ENCODE measurements at regions not wholly inside any gene's neighbourhood (a gene's known extent, or its start where the extent isn't known, plus 50 kb on each side); places are given as distances from the start of the nearest gene placed in this dataset.
A peak's percentile ranks its signal among the peaks of the same experiment; 100 is the strongest.

DNA sequence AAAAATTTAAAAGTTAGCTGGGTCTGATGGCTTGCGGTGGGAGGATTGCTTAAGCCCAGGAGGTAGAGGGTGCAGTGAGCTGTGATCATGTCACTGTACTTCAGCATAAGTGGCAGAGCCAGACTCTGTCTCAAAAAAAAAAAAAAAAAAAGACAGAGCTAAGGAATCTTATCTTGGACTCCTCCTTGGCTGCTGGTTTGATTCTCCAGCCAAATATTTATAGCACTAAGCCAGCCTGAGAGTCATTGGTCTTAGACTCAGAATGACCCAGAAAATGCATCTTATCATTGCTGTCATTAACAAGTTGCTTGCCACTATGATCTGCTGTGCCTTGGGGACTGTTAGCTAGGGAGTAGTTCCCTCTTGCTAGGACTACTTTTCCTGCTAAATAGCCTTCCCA lies 164.7 kb downstream of the GNAT3 start:
- DNase-seq (ENCODE audit: low read depth in 2 of 2) = no peak

DNA sequence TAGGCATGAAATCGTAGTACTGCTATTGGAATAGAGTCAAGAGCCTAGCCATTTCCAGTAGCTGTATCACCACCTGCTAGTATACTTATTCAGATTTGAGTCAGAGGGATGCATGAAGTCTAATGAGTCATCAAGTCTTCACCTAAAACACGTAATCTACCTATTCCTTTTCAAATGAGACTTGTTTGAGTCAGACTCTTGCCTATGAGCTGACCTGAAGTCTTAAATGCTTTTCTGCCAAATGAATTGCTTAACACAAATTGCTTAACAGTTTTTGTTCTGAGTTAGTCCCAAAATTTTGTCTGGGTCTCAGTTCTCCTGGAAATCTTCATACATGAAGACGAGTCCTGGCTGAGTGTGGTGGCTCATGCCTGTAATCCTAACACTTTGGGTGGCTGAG lies 165.2 kb downstream of the GNAT3 start:
- DNase-seq (ENCODE audit: low read depth in 2 of 2) = no peak

DNA sequence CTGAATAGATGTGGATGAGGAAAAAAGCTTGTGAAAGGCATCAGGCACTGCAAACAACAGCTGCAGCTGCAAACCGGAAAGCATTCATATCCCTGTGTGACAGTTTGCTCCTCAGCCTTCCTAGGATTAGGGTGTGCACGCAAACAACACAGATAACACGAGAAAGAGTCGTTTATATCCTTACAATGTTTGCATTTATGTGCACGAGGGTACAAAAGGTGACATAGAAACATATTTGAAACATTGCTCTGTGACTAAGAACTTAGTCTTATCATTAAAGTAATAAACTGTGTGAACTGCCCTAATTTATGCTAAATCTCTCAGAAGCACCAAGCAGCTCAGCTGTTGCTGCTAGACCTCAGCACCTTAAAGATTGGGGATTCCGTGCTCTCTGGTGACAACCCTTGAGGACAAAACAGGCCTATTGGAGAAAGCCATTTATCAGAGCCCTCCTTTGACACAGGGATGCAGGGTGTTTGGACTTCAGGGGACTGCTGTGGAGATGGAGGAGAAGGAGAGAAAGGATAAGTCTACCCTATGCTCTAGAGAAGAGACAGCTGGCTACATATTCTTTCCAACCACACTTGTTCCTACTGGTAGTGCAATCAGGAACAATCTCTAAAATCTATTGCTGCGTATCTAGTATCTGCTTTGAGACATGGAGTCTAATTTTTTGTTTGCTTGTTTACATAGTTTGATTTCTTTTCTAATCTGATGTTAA lies 176.2 kb downstream of the GNAT3 start:
- DNase-seq (ENCODE audit: low read depth in 2 of 2) = no peak

DNA sequence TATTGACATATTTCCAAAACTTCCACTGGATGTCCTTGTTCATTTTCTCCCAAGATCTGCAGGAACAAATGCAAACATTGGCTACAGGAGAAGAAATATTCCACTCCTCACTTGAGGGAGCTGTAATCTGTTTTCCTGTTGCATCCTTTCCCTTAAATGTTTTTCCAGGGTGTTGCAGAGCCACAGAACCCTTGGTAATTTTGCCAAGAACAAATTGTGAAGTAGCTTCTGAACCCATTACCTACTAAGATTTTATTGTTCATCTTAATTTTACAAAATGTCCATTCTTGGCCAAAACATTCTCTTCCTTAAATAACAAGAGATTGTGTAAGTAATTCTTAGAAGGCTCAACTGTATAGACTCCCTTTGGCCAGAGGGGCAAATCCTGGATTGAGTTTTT lies 177.0 kb downstream of the GNAT3 start:
- no peak for DNase-seq (ENCODE audit: low read depth in 2 of 2)

DNA sequence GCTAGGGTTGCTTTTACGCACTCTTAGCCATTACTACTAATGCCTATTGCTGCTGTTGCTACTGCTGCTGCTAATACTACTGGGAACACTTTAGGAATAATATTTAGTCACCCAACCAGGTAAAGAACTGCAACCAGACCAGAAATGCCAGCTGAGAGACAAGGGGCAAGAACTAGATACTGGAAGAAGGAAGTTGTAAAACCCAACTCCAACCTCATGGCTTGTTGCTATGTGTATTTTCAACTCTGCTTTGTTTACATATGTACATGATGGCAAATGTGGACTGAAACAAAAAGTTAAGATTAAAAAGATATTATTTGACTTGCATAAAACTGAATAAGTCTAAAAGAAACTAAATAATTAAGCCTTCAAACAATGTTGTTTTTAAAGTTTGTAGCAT lies 177.7 kb downstream of the GNAT3 start:
- DNase-seq (ENCODE audit: low read depth in 2 of 2) = no peak

DNA sequence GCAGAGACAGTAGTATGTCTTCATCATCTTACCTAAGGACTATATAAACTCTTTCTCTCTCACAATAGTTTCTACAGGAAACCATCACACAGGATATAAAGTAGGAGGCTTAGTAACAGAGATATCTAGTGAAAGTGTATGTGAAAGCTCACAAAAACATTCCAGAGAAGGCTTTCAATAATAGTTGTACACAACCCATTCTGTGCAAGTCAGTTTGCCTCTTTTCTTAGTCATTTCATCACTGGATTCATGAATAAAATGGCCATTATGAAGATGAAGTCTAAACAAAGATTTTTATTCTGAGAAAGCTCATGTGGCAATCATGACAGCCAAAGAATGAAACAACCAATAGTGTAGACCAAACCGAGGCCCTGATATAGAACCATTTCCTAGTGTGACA lies 178.8 kb downstream of the GNAT3 start:
- DNase-seq (ENCODE audit: low read depth in 2 of 2) = no peak

DNA sequence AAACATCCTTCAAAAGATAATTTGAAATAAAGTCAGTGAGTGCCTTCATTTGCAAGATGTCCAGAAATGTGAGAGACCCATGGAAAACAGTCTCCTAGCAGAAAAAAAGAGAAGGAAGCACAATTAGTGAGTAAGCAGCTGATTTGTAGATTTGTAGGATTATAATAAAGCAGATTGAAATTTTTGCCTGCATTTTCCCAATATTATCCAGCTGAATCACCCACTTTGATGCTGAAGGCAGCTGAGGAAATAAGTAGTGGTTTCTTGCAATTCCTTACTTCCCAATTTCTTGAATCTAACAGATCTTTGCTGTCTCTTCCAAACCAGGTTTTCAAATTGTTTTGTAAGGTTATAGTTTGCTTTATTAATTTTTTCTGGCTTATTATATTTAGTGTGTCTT lies 181.4 kb downstream of the GNAT3 start:
- DNase-seq (ENCODE audit: low read depth in 2 of 2) = no peak

DNA sequence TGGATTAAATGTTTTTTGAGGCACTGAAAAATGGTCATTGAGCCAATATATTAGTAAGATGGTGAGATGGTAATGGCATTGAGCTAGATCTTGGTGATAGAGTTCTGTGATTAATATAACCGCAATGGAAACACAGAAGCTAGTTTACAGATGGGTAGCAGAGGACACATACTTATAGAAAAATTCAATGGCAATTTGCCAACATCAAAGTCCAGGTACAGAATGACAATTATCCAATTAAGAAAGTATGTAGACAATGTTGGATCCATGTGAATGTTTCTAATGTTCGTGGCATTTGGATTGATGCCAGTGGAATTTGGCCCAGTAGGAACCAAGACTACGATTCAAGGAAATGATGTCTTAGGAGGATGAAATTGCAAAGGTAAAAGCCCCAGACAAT lies 187.8 kb downstream of the GNAT3 start:
- no peak for DNase-seq (ENCODE audit: low read depth in 2 of 2)

DNA sequence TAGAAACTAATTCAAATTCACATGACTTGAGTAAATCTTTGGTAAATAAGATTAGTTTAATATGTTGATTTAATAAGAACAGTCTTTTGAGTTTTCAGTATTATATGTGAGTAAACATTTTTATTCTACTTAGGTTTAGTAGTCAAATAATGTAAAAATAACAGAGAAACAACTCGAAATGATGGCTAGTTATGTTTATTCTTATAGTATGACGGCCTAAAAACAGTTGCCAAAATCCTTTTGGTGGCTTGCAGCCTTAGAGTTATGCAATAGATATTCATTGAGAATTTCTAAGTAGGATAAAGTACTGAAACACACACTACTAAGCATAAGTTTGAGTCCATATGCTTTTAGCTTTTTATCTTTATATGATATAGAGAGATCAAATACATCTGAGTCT lies 184.8 kb downstream of the GNAI1 start:
- DNase-seq (ENCODE audit: low read depth in 2 of 2) = no peak

DNA sequence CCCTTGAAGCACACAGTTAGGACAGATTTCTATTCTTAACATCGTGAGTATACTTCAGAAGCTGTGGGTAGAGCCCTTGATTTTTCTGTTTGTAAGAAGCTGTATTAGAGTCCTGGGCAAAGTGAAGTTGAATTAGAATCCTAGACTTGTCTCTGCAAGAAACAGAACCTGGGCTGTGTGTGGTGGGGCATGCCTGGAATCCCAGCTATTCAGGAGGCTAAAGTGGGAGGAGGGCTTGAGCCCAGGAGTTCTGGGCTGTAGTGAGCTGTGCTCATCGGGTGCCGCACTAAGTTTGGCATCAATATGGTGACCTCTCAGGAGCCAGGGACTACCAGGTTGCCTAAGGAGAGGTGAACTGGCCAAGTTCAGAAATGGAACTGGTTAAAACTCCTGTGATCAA lies 183.4 kb downstream of the GNAI1 start:
- no peak for DNase-seq (ENCODE audit: low read depth in 2 of 2)

DNA sequence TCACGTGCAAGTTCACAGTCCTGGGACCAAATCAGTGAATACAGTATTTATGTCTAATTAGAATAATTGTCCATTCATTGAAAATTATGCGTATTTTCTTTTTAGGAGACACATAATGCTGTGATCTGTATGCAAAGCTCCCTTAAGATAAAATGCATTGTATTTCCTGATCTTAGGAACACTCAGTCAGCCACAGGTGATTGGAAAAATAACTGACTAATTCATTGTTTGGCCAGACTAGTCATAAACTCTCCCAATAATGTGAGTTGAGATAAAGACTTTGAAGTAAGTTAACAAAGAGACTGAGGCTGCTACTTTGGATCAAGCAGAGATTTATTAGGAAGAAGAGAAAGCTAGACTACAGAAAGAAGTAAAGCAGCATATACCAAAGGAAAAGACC lies 182.2 kb downstream of the GNAI1 start:
- no peak for DNase-seq (ENCODE audit: low read depth in 2 of 2)

DNA sequence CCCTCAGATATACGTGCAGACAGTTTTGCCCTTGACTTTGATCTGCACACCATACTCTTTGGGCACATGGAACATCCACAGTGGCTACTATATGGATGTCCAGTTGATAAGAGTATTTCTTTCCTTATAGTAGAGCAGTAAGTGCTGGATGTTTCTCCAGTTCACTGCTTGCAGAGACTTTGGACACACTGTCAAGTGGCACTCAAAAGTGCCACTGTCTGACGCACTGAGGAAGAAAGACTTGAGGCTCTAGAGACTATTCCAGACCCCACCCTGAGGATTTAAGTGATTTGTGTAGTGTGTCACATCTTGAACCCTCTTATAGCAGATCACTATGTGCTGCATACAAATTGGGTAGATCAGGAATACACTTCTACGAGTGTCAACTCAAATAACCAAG lies 179.1 kb downstream of the GNAI1 start:
- DNase-seq (ENCODE audit: low read depth in 2 of 2) = no peak

DNA sequence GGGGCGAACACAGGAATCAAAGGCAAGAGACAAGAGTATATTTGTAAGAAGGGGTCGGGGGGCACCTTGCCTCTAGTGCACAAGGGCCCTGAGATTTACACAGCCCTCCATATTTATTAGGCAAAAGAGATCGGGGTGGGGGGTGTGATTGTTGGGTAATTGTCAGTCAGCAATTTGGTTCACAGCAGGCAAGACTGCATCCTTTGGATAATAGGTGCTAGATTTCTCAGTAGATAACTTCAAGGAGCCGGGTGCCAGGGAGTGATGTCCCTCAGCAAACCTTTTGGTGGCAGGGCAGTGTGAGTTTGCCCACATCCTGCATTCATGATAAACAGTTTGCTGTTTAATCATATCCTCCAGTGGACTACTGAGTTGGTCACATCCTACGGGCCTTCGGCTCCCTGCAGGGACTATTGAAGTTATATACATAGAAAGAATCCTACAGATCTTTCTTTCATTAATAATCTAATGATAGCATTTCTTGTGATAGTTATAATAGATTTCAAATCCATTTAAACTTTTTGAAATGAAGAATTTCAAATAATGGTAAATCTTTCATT lies 178.5 kb downstream of the GNAI1 start:
- DNase-seq (ENCODE audit: low read depth in 2 of 2) = no peak

DNA sequence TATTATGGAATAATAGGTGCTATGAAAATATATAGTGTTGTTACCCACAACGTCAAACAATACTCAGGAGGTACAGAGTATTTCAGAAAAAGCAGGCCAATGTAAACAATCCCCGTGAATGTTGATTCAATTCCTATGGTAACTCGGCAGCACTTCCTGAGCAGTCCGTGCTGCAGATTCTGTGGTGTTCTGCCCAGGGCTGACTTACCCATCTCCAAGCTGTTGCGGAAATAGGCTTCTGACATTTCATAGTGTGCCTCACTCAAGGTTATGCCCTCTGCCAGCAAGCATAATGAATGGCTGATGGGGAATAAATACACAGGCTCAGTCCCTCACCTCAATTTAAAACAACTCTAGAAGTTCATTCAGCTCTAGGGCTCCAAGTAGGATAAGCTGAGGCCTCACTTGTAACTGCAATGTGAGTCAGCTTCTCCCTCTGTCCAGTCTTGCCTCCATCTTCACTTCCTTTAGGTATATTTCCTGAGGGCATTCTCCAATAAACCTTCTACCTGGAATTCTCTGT lies 177.6 kb downstream of the GNAI1 start:
- no peak for DNase-seq (ENCODE audit: low read depth in 2 of 2)

DNA sequence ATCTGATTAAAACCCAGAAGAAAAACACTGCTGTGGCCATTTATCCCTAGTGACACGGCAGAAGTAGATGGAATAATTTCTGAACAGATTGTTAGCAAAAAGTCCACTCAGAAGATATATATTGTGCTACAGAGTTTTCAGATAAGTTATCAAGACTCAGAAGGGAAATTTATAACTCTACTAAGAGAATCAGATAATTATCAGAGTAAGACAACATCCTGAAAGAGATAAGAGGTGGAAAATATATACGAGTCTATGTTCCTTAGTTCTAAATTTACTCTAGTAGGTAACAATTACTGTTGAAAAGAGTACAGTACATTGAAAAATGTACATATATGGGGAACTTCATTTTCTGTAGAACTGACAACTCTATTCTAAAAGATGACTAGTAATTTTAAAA lies 176.7 kb downstream of the GNAI1 start:
- no peak for DNase-seq (ENCODE audit: low read depth in 2 of 2)

DNA sequence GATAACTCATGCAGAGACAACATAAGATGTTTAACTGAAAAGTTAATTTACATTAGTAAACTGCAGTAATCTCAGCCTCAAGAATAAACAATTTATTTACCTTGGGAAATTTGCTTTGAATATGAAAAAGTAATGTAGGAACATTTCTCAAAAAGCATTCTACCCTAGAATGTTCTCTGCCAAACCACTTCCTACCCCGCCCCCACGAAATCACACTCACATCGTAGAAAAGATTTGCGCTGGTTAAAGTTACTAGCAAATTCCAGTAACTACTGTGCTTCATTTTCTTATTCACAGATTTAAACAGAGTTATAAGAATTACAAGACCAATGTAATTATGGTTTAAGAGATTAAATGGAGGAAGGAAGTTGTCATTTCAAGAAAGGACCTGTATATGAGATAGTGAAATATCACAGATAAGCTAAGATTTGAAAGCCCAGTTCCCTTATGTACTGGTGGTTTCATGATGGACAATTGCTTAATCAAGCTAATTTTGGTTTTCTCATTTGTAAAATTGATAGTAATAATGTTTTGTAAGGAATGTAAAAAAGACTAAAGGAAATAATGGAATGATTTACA lies 175.4 kb downstream of the GNAI1 start:
- DNase-seq (ENCODE audit: low read depth in 2 of 2) = peak in 1 of 2 donors; percentile 8

DNA sequence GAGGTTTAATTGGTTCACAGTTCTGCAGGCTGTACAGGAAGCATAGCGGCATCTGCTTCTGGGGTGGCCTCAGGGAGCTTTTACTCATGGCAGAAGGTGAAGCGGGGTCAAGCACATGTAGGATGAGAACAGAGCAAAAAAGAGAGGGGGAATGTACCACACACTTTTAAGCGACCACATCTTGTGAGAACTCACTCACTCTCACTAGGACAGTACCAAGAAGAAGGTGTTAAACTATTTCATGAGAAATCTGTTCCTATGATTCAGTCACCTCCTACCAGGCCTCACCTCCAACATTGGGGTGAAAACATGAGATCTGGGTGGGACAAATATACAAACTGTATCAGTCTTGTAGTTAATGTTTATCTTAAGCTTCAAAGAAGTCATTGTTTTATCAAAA lies 174.7 kb downstream of the GNAI1 start:
- no peak for DNase-seq (ENCODE audit: low read depth in 2 of 2)

DNA sequence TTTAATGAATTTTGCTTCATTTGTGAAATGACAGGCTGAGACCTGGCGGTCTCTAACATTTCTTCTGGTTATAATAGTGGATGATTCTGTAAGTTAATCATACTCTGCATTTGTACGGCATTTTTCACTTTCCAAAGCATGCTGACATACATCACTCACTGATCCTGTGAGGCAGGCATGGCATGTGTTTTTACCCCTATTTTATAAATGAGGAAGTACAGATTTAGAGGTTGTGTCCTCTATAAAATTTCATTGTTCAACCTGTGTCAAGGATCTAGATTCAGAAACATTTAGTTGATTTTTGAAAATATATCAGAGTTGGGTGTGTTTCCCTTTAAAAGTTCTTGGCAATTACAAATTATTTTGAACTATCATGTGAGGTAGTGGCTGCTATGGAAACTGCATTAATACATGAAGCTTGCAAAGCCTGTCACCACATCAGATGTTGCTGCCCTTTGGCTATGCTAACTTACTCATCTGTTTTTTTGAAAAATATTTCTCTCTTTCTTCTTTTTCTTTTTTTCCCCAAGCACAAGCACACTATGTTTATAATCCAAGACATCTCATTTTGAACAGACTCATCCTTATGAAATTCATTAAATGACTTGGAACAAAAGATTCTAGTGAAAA lies 172.7 kb downstream of the GNAI1 start:
- no peak for DNase-seq (ENCODE audit: low read depth in 2 of 2)

DNA sequence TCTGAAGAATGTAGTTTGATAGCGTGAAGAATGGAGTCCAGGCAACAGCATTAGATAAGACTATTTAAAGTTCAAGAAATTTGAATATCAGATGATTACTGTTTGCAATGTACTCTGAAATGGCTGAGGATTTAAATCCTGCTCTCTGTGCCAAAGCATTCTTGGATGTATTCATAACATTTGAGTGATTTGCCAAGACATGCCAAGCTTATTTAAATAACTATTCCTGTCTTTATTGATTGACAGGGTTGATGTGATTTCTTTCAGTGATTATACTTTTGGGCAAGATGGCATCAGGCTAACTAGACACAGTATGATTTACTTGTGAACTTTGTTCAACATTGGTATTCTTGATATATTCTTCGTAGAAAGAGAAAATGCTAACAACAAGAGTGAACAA lies 168.7 kb downstream of the GNAI1 start:
- no peak for DNase-seq (ENCODE audit: low read depth in 2 of 2)

DNA sequence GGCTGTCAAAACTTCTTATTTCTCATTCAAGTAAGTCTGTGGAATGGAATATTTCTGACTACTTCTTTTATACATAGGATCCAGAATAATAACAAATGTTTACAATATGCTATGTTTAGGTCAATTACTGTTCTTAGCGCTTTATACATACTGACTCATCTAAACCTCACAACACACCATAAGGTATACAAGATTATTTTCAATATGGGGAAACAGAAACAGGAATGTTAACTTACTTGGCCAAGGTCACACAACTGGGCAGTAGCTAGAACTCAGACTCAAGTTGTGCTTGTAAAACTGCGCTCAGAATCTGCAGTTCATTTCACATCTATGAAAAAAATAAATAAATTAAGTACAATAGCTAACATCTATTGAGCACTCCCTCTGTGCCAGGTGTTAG lies 168.0 kb downstream of the GNAI1 start:
- no peak for DNase-seq (ENCODE audit: low read depth in 2 of 2)

DNA sequence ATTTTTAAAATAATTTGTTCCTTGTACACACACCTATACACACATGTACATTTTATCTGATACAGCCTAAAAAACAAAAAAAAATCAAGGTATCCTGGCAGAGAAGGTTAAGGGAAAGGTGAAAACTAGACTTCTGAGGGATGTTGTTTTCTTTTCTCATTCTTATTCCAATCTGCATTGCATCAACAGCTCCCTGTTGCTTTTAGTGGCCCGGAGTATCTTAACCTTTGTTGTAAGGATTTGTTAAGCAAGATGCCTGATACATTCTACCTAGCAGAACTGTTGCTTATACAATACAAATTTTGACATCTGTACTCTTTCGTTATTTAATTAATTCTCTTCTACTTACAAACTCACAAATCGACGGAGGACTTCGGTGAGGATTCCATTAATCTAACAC lies 167.4 kb downstream of the GNAI1 start:
- DNase-seq (ENCODE audit: low read depth in 2 of 2) = no peak

DNA sequence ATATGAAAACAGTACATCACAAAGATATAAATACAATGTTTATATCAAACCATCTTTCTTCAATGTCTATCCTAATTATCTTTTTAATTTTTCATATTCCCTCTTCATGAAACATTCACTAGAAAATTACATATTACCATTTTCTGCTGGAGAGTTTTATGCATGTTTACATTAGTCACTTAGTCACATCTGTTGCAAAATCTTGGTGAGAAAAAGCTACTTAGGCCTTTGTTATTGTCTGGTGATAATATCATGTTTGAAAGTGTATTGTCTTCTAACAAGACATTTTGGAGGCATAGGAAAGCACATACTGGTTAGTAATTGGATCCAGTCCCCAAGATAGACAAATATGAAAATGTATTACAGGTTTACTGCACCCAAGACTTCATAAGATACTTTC lies 163.6 kb downstream of the GNAI1 start:
- DNase-seq (ENCODE audit: low read depth in 2 of 2) = no peak

DNA sequence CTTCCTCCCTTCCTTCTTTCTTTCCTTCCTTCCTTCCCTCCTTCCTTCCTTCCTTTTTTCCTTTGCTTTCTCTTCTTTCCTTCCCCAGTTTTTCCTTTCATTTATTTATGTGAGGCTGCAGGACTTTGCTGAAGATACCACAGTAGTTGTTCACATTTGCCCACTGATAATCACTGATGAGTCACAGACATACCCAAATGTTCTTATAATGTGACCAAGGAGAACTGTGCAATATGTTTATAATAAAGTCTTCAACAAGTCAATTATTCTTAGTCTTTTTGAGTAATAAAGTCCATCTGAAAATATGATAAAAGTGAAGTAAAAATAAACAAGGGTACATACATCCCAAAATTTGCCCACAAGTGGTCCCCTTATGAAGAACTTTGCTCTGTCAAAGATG lies 159.7 kb downstream of the GNAI1 start:
- no peak for DNase-seq (ENCODE audit: low read depth in 2 of 2)
